Cardiac muscle cell (in vitro differentiated cells and primary cell): ENCODE measurements at regions not wholly inside any gene's neighbourhood (a gene's known extent, or its start where the extent isn't known, plus 50 kb on each side); places are given as distances from the start of the nearest gene placed in this dataset.

ENCODE experiments used
- DNase-seq, 2 donors: peaks; one replicate each; pipeline versions ENCODE4 v3.0.0 to v3.0.0-alpha.2; 2010 to 2017; ENCODE audit warnings: low read depth in 1 of 2, low spot score in 1 of 2
- H3K27ac ChIP-seq: fragments of 200-600 bp; sonication (generic); 2 replicates; pipeline ENCODE4 v1.5.1; 2016
- H3K27me3 ChIP-seq: fragments of 200-600 bp; sonication (generic); 2 replicates; pipeline ENCODE4 v1.6.0; 2016; ENCODE audit warnings: control low read depth
- H3K36me3 ChIP-seq: fragments of 200-600 bp; sonication (generic); 2 replicates; pipeline ENCODE4 v1.5.1; 2016; ENCODE audit warnings: control low read depth
- H3K4me1 ChIP-seq: fragments of 200-600 bp; sonication (generic); 2 replicates; pipeline ENCODE4 v1.8.1; 2017; ENCODE audit warnings: low read depth, mild to moderate bottlenecking, mixed run types
- H3K4me3 ChIP-seq: fragments of 200-600 bp; sonication (generic); 2 replicates; pipeline ENCODE4 v1.5.1; 2016; ENCODE audit warnings: mild to moderate bottlenecking
- H3K9me3 ChIP-seq: fragments of 200-600 bp; sonication (generic); 2 replicates; pipeline ENCODE4 v1.5.1; 2017; ENCODE audit warnings: low read depth, mild to moderate bottlenecking, control low read depth
- TF ChIP-seq, protein P1 (sequence below): IDR thresholded peaks from 2 replicates; pipeline ENCODE4 v1.5.1; 2012; ENCODE audit warnings: low read depth, mild to moderate bottlenecking, low read length

DNA sequence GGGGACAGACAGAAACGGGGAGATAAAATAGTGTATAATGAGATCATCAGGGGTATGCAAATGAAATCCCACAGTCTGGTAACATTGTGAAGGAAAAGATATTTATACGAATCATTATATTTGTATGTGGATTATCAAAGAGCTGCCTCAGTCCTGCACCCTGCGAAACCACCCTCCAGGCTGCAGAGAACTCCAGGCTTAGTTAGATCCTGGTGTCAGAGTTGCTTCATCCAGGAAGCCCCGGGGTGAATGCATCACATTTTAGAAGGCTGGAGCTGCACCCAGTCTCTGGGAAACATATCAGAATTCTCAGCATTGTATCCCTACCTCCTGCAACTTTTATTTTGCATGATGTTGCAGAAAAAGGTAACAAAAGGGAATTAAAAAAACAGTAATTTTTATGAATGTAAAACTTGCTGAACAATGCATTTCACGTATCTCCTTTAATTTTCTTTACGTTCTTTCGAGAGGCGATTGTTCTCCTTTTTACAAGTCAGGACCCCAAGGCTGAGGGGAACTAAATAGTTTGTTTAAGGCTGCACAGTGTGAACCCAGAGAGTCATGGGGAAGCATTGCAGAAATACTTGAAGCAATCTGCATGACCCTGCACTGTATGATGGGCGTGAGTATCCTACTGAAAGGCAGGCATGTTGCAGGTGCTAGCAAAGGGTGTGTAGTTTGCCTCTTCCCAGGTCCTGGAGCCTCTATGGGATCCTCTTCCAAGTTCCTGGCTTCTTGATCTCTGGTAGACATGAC lies 299.5 kb upstream of the CLNK start:
- TF ChIP-seq, protein P1, sequence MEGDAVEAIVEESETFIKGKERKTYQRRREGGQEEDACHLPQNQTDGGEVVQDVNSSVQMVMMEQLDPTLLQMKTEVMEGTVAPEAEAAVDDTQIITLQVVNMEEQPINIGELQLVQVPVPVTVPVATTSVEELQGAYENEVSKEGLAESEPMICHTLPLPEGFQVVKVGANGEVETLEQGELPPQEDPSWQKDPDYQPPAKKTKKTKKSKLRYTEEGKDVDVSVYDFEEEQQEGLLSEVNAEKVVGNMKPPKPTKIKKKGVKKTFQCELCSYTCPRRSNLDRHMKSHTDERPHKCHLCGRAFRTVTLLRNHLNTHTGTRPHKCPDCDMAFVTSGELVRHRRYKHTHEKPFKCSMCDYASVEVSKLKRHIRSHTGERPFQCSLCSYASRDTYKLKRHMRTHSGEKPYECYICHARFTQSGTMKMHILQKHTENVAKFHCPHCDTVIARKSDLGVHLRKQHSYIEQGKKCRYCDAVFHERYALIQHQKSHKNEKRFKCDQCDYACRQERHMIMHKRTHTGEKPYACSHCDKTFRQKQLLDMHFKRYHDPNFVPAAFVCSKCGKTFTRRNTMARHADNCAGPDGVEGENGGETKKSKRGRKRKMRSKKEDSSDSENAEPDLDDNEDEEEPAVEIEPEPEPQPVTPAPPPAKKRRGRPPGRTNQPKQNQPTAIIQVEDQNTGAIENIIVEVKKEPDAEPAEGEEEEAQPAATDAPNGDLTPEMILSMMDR: no peak
- H3K9me3 ChIP-seq: no peaks in the 10 kb centered on the region
- H3K36me3 ChIP-seq: no peaks in the 10 kb centered on the region
- no peaks in the 10 kb centered on the region for H3K4me1 ChIP-seq
- no peak overlapping the region for H3K27ac ChIP-seq
- no peak for DNase-seq
- H3K4me3 ChIP-seq: no peak overlapping the region
- H3K27me3 ChIP-seq: no peaks in the 10 kb centered on the region

DNA sequence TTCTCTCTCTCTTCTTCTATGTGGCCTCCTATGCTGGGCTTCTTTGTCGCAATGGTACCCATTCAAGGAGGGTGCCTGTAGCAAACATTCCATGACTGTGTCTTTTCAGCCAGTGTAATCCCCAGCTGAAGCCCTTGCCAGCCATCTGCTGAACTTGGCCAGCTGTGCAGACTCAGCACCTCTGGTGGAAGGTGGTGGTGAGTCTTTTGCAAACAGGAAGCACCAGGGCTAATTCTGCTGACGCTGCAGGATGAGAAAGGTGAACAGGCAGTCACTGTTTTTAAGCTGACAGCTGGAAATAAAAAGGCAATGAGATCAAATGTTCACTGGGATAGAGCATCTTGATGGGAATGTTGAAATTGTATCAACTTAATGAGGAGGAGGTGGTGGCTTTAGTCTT lies 298.7 kb upstream of the CLNK start:
- Histone ChIP-seq H3K27me3 (no peaks in the 10 kb centered on the region), H3K4me3 (no peak overlapping the region), H3K27ac (no peak overlapping the region), H3K9me3 (no peaks in the 10 kb centered on the region), H3K36me3 (no peaks in the 10 kb centered on the region), H3K4me1 (no peaks in the 10 kb centered on the region)
- no peak for DNase-seq
- TF ChIP-seq, protein P1: no peak

DNA sequence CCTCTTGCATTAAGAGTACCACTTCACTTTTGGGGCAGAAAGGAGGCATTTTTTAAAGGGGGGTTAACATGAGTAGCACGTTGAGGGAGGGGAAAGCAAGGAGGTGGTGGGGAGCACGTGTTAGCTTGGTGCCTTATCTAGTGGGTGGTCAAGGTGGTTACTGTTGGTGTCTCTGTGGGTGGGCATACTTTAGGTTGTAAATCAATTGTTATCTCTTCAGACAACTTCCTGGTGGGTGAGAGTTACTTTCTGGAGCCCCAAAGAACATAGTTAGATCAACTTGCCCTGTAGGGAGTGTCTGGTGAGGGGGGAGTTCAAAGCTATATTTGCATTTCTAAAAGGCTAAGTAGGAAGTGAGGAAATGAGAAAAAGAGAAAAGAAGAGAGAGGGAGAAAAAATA lies 297.7 kb upstream of the CLNK start:
- Histone ChIP-seq H3K36me3 (no peaks in the 10 kb centered on the region), H3K4me1 (no peaks in the 10 kb centered on the region), H3K27ac (no peak overlapping the region), H3K27me3 (no peaks in the 10 kb centered on the region), H3K9me3 (no peaks in the 10 kb centered on the region), H3K4me3 (no peak overlapping the region)
- DNase-seq: no peak
- TF ChIP-seq, protein P1: no peak

DNA sequence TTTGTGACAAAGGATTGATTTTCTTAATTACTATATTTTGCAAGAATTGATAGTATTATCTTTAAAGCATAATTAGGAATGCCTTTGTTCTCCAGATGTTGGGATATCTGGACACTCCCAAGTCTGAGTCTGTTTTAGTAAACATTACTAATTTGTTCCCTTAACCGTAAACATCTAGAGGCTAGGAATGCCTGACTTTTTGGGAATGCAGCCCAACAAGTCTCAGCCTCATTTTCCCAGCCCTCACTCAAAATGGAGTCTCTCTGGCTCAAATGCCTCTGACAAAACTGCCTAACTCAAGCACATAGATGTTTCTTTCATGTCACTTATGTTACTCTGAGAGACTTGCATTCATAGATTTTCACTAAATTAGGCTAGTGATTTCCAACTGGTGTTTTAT lies 297.0 kb upstream of the CLNK start:
- Histone ChIP-seq H3K27me3 (no peaks in the 10 kb centered on the region), H3K36me3 (no peaks in the 10 kb centered on the region), H3K4me1 (no peaks in the 10 kb centered on the region), H3K9me3 (no peaks in the 10 kb centered on the region), H3K27ac (no peak overlapping the region), H3K4me3 (no peak overlapping the region)
- DNase-seq: no peak
- TF ChIP-seq, protein P1: no peak

DNA sequence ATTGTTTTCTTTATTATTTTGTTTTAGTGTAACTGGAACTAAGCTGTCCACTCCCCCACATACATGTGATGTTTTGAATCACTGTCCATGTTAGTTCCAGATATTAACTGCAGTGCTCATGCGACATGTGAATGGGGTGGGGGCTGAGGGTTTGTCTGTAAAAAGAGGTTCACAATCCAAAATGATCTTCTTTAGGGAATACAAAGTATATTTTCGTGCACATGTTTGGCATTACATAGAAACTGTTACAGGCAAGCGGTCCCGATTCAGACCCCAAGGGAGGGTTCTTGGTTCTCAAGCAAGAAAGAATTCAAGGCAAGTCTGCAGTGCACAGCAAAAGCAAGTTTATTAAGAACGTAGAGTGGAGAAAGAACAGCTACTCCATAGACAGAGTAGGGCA lies 296.5 kb upstream of the CLNK start:
- TF ChIP-seq, protein P1: no peak
- no peak overlapping the region for H3K4me3 ChIP-seq
- H3K4me1 ChIP-seq: no peaks in the 10 kb centered on the region
- no peak for DNase-seq
- no peak overlapping the region for H3K27ac ChIP-seq
- no peaks in the 10 kb centered on the region for H3K27me3 ChIP-seq
- no peaks in the 10 kb centered on the region for H3K9me3 ChIP-seq
- no peaks in the 10 kb centered on the region for H3K36me3 ChIP-seq

DNA sequence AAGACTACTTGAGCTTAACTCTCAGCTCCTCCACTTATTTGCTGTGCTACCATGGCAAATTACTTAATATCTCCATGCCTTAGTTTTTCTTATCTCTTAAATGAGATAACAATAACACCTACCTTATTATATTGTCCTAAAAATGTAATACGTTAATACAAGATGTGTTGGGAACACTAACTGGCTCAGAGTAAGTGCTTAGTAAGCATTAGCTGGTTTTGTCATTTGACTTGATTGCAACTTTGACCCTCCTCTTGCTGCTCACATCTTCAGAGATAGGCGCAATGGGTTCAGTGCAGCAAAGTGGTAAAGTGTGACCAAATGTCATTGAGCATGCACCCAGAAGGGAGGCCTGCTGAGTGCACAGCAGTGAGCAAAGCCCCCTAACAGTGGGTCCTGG lies 294.5 kb upstream of the CLNK start:
- Histone ChIP-seq H3K27me3 (no peaks in the 10 kb centered on the region), H3K27ac (no peak overlapping the region), H3K9me3 (no peaks in the 10 kb centered on the region), H3K4me3 (no peak overlapping the region), H3K4me1 (no peaks in the 10 kb centered on the region), H3K36me3 (no peaks in the 10 kb centered on the region)
- DNase-seq: no peak
- TF ChIP-seq, protein P1: no peak
